Activated naive CD4-positive, alpha-beta T cell treated with Interleukin-2 at 50 U/mL for 16 hours (primary cell): ENCODE measurements at regions not wholly inside any gene's neighbourhood (a gene's known extent, or its start where the extent isn't known, plus 50 kb on each side); places are given as distances from the start of the nearest gene placed in this dataset.
"Not testable (repeated sequence)": the region's sequence is repeated elsewhere in the genome, so short reads cannot be mapped to it uniquely, and the experiment has no call there.

Experiments
- DNase-seq: peaks from one replicate; pipeline ENCODE4 v3.0.0-alpha.2; 2020

DNA sequence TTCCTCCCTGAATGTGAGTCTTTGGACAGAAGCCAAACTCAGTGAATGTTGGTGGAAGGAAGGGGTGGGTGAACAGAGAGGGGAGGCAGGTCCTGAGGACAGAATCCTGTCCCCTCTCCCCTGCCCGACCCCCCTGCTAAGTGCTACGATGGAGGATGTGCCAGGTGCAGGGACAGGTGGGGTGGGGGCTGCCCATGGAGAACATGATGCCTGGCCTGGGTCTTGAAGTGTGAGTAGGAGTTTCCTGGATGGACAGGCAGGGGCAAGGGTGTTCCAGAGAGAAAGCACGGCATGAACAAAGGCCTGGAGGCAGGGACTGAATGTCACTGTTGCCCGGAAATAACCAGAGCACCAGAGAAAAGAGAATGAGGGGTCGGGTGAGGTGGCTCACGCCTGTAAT is 445.1 kb downstream of the PTPRU start:
- DNase-seq: not testable (repeated sequence)

DNA sequence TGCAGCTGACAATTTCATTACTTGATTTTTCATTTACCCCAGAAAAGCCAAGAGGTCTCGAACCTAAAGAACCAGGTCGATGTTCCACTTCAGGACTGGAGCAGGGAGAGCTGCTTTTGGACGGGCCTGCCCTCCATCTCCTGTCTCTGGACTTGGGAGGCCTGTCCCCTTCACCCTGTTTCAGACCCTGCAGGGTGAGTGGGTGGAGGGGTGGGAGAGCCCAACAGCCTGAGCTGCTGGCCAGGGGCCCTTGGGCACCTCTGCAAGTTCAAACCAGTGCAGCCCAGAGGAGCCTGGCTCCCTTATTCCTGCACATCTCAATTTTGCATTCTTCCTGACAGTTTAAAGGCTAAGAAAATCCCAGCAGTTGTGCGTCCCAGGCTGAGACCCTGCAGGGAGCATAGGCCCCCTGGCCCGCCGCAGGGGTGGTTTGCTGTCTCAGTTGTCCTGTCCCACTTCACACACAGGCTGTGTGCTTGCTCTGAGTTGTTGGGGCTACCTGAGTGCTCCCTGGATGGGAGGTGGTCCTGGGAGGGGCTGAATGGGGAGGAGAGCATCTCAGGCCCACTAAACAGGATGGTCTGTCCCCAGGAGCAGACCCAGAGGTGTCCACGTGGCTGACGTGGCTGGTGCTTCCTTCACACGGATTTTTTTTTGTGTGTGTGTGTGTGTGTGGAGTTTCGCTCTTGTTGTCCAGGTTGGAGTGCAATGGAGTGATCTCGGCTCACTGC is 443.7 kb downstream of the PTPRU start:
- no peak for DNase-seq

DNA sequence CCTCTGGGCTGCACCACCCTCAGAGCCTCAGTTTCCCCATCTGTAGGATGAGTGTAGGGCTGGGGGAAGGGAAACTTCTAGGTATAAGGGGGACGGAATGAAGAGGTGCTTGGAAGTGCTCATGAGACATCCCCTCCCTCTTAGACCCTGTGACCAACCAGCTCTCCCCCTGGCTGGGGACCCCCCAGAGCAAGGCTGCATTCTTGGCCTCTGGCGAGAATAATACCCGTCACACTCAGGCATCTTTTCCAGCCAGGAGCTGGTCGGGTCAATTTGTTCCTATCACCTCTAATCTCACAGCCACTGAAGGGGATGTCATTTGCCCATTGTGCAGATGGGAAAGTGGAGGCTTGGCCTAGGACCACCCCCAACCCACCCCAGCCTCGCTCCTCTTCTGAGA is 443.0 kb downstream of the PTPRU start:
- no peak for DNase-seq

DNA sequence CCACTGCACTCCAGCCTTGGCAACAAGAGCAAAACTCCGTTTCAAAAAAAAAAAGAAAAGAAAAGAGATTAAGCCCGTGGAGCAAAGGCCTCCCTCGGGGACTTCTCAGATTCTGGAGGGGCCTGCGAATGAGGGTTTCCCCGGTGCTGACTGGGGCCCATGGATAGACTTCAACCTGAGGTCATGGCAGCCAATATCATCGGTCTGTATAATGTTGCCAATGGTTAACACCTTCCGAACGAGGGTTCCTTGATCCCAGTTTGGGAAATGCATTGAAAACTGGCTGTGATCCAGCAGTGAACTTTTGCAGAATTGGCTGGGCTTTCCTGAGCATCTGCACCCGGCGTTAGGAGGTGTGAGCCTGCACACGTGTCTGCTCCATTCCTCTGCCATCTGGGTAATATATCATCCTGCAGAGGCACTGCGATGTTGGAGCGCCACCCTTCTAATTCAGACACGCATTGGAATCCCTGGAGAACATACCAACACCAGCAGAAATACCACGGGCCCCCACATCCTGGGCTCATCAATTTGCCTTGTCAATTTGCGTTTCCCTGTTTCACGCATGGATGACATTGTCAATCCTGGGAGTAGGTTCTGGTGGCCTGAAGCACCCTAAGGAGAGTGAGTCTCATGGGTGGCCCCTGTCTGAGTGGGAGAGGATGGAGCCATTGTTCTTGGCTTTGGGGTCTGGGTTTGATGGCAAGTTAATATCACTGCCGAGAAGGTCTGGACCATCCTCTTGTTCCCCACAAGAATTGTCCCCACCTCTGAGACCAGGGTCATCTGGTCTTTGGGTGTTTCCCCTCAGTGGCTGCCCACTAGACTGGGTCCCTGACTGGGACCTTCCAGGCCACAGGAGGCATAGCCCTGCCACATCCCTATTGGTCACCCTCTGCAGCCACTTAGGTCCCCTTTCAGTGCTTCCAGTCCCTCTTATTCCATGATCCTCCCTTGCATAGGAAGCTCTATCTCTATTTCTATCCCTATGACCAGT is 441.0 kb downstream of the PTPRU start:
- no peak for DNase-seq

DNA sequence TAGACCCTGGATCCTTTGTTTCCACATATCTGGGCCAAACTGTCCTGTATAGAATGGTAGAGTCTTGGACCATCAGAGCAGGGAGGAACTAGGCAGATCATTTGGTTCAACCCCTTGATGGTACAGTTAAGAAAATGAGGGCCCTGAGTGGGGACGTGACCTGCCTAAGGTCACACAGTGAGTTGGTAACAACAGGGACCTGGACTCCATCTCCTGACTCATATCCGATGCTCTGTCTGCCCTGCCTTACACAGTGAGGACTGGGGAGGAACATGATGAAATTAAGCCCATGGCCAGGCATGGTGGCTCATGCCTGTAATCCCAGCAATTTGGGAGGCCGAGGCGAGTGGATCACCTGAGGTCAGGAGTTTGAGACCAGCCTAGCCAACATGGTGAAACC is 440.2 kb downstream of the PTPRU start:
- DNase-seq: no peak

DNA sequence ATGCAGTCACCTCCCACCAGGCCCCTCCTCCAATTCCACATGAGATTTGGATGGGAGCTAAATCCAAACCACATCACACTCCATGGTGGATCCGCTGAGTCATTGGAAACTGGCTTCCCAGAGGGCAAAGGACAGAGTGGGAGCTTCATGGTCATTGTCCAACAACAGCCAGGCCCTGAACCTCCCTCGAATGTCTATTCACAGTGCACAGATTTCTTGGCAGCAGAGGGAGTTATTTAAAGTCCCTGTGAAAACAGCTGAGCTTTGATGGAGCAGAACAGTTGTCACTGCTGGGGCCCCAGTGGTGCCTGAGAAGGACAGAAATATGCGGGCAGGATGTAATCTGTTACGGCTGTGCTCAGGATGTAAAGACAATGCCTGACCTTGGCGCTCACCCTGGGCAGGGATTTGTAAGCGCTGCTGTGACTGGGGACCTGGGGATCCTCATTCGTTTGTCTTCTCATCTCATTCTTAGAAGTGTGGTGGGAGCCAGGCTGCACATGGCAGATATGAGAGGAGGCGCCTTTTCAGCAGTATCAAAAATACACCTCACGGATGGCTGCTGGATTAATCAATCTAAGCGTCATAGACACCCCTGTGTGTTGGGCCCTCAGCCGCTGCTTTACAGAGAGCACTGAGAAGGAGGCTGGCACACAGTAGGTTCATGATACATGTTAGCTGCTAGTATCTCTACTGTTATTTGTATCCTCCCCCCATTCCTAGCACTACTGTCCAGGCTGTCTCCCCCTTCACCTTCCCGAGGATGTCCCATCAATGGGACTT is 439.4 kb downstream of the PTPRU start:
- DNase-seq: no peak

DNA sequence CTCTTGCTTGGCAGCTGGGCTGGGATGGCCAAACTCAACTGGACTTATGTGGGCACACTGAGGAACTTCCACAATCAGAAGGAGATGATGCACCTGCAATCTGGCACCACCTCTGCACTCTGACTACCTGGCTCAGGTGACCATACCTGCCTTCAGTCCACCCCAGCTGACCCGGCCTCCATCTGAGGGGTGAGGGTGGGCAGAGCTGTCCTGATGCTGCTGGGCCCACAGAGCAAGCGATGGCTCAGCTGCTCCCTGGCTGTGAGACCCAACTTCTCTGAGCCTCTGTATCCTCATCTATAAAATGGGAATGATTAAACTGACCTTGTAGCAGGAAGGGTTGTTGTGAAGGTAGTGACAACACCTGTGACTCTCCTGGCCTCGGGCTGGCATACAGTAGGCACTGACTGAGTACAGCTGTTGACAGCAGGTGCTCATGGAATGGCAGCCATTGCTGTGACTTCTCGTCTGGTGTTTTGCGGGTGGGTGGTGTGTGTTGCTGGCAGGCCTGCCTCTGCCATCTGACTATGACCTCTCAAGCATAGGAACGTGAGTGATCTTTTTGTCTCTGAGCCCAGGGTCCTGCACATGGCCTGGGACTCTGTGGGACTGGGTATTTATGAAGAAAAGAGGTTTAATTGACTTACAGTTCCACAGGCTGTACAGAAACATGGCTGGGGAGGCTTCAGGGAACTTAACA is 438.5 kb downstream of the PTPRU start:
- DNase-seq: no peak

DNA sequence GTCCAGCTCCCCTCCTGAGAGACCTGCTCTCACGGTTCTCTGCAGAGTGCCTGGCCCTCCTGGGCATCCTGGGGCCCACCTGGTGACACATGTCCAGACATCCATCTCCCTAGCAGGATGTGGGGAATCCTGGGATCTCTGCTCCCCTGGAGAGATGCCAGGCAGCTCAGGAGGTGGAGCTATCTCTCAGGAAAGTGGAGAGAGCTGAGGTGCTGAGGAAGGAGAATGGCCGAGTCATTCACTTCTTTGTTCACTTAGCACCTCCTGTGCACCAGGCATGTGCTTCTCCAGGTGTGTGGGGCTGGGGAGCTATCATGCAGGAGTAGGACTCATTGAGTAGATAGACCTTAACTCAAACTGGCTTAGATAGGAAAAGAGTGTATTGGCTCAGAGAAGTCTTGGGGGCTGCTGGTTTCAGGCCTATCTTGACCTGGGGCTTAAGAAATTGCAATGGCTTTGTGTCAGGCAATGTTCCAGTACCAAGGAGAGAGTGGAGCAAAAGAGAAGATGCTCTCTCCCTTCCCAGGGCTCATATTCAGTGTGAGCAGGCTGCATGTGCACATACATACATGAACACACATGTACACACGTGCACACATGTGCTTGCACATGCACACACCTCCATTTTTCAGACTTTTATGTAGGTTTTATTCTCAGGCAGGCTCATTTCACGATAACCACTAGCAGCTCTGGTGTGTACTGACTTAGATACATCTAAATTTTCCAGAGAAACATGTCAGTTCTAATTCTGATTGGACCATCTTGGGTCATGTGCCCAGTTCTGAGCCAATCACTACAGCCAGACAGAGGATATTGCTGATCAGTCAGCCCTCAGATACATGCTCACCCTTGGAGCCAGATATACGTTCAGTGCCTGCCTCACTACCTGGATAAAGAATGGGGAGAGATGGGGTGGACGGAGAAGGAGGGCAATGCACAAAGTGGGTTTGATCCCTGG is 437.6 kb downstream of the PTPRU start:
- no peak for DNase-seq

DNA sequence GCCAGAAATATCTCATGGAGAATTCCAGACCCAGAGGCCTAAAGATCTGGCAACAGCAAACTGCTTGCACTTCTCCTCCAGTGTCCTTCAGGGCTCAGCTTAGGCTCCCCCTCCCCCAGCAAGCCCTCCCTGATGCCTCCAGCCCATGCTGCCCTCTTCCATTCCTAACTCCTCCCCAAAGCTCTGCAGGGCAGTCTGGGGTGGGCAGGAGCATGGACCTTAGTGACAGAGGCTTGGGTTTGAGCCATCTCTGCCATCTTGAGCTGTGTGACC is 436.8 kb downstream of the PTPRU start:
- no peak for DNase-seq

DNA sequence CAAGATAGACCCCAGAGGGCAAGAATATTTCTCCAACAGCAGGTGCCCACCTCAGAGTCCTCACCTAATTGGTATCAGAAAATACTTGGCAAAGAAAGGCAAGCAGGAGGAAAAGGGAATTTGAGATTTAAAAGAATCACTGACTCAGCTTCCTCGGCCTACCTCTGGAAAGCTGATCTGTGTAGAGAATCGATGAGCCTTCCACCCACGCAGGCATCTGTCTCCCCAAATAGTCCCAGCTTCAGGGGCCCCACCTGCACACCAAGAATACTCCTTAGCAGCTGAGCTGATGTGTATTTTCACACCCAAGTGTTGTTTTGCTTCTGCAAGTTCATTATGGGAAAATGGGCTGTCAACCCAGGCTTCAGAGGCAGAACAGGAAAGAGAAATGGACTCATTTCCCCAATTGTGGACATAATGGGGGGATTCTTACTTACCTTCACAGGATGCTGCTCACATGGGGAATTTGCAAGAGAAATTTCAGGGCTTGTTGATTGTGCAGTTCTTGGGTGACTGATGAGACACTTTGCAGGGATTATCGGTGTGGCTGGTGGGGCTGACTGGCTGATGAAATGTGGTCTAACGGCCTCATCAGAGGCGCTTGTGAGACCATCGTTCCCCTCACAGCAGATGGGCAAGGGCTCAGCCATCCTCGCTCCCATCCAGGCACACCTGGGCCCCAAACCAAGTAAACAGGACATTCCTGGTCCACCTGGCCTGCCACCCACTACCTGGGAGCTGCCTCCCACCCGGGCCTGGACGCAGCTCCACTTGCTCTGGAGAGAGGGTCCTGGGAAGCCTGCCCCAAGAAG is 436.3 kb downstream of the PTPRU start:
- DNase-seq: no peak

DNA sequence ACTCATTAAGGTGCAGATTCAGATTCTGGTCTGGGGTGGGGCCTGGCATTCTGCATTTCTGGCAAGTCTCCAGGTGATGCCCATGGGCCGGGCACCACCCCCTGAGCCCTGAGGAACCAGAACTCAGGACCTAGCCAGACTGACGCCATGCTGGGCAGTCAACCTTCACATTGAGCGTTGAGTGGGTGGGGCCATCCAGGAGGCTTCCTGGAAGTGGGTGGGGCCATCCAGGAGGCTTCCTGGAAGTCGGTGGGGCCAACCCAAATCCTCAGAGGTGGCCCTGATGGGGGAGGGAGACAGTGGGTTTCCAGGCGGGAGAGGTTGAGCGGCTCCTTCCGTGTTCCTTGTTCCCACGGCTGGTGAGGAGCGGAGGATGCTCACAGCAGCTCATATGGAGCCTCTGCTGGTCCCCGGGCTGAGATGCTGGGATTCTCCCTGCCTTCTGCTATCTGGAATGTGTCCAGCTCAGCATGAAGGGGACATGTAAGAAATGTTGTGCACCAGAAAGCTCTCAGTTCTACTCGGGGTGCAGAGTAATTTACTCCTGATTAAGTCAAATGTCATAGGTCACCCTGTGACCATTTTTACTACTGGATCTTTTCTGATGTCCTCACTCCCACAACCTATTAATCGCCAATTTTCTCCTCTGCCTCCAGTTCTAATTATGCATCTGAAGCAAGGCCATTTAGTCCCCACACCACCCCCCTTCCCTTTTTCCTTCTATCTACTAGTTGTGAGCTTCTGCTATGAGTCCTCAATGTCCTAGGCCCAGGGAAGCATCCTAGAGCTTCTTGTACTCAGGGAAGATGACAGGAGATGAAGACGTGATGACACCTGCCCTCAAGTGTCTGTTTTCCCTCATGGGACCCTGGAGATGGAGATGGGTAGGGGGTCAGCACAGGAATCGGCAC is 435.4 kb downstream of the PTPRU start:
- DNase-seq: no peak

DNA sequence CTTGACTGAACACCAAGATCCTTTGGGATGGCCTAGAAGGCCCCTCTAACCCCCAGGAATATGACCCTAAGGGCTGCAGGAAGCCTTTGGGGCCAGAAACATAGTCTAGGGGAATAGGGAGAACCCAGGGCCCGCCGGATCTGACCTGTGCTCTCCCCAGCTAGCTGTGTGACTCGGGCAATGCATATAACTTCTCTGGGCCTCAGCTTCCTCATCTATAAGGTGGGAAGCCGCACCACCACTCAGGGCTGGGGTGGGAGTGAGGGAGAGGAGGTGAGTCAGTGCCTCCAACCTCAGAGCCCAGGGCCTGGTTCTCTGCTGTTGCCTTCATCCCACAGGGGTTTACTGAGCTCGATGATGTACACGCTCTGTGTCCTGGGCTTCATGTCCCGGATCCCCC is 434.4 kb downstream of the PTPRU start:
- no peak for DNase-seq

DNA sequence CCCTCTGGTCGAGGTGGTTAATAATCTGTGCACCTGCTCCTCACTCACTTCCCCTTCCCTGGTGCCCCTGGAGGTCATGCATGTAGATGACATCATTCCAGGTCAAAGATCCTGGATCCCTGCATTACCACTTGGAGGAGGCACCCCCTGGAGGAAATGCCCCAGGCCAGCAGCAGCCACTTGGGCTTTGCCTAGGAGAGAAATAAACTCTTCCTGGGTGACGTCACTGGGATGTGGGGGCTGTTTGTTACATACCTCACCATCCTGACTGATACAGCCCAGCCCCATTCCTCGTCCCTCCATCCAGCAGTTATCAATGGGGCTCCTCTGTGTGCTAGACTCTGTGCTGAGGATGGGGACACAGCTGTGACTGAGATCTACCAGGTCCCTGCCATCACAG is 433.6 kb downstream of the PTPRU start:
- DNase-seq: no peak

DNA sequence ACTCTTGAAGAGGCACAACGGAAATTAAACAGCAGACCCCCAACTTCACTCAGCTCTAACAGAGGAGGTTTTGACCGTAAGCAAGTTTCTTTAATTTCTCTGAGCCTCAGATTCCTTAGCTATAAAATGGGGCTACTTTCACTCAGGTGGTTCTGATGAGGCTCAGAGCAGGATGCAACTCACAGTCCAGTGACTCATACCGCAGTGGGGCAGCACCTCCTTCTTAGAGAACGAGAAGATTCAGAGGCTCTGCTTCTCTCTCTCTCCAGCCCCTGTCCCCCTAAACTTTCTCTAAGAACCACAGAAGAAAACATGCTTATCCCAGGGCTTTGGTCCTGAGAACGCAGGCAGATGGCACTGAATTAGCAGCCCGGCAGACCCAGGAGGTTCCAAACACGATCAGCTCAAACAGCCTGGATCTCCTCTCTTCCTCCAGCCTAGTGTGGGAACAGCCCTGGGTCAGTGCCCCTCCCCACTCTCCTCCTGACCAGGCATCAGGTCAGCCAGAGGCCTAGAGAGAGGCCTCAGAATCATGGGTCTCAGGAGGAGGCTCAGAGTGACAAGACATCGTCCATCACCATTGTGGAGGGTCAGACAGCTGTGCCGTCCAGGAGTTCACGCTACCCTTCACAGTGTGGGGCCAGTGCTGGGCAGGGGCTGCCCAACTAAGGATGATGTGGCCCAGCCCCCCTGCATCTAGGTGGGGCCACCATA is 433.0 kb downstream of the PTPRU start:
- no peak for DNase-seq

DNA sequence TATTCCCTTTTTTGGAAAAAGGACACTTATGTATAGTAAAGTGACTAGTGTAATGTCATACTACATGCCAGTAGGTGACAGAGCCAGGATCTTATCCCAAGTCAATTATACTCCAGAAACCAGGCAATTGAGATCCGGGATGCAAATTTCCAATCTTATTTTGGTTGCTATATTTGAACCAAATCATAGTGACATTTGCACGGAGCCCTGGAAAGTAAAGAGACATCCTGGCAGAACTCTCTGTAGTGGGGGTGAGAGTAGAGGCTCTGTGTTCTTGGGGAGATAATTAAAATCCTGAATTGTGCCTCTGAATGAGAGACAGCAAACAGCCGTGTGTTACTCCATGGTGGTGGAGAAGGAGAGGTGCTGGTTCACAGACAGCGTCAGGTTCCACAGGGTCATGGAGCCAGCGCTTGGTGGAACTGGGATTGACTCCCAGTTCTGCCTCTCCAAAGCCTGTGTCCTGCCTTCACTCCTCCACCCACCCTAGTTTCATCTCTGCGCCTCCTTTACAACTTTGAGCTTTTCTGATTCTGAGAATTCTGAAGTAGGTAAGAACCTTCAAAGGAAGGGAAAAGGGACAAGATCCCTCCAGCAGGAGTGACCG is 432.3 kb downstream of the PTPRU start:
- no peak for DNase-seq

DNA sequence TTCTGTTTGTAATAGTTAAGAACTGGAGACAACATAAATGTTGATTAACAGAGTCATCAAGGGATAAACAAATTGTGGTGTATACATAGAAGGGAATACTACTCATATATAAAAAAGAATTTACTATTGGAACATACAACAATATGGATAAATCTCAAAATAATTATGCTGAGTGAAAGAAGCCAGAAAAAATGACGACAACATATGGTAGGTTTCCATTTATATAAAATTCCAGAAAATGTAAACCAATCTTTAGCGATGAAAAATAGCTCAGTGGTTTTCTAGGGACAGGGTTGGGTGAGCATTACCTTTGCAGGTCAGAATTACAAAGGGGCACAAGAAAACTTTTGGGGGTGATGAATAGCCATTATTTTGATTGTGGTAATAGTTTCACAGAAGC is 431.6 kb downstream of the PTPRU start:
- no peak for DNase-seq

DNA sequence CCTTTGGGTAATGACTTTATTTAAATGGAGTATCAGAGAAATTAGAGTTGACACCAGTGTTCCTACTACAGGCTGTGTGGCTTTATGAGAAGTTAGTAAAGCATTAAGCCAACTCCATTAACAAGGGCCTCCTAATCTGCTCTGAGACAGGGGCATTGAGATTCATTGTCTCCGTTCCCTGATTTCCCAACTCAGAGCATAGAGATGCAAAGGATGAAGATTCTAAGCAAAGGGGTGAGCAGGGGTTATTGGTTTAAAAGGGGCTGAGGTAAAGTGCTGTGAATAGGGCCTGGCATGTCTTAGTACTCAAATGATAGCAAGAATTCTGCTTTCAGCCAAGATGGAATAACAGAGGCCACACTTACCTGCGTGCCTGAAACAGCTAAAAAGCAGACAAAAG is 428.4 kb downstream of the PTPRU start:
- no peak for DNase-seq

DNA sequence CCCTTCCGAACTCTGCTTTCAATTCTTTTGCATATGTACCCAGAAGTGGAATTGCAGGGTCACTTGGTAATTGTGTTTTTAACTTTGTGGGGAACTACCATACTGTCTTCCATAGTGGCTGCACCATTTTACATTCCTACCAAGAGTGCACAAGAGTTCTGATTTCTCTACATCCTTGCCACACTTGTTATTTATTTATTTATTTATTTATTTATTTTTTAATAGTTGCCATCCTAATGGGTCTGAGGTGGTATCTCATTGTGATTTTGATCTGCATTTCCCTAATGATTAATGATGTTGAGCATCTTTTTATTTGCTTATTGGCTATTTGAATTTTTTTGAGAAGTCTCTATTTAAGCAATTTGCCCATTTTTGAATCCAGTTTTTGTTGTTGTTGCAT is 422.4 kb downstream of the PTPRU start:
- DNase-seq: no peak

DNA sequence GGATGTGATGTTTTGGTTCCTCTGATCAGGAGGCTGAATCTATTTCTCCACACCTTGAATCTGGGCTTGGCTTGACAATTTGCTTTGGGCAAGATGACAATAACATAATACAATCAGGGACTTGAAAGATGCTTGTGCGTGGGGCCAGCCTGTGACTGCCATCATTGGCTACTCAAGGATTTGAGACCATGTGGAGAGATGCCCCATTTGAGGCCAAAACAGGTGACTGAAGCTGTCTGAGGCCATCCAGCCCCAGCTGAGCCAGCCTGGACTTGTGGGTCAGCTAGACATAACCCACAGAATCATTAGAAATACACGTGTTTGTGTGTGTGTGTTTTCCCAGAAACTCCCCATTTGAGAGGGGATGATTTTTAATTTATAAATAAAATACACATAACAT is 421.5 kb downstream of the PTPRU start:
- no peak for DNase-seq
